H9 (cell line): ENCODE measurements at regions not wholly inside any gene's neighbourhood (a gene's known extent, or its start where the extent isn't known, plus 50 kb on each side); places are given as distances from the start of the nearest gene placed in this dataset.

ENCODE experiments used
- DNase-seq: peaks from one replicate; pipeline ENCODE4 v3.0.0-alpha.2; 2017
- H2AFZ ChIP-seq: one replicate; pipeline ENCODE4 v1.6.1; 2013; ENCODE audit warnings: mild to moderate bottlenecking, low read length, control low read depth, moderate library complexity
- H2AK5ac ChIP-seq: 2 replicates; pipeline ENCODE4 v1.6.1; 2013; ENCODE audit warnings: low read length, control low read depth, mixed read lengths; ENCODE audit not compliant: insufficient read length
- H2BK120ac ChIP-seq: one replicate; pipeline ENCODE4 v1.6.1; 2013; ENCODE audit warnings: low read depth, mild to moderate bottlenecking, low read length, control low read depth, inconsistent platforms; ENCODE audit not compliant: poor library complexity, severe bottlenecking
- H2BK12ac ChIP-seq: 2 replicates; pipeline ENCODE4 v1.6.1; 2013; ENCODE audit warnings: low read length, control low read depth, mixed read lengths, low read depth; ENCODE audit not compliant: insufficient read length
- H2BK15ac ChIP-seq: 2 replicates; pipeline ENCODE4 v1.6.1; 2013; ENCODE audit warnings: low read depth, low read length, control low read depth
- H2BK20ac ChIP-seq: one replicate; pipeline ENCODE4 v1.6.1; 2013; ENCODE audit warnings: low read depth, mild to moderate bottlenecking, low read length, control low read depth, inconsistent platforms; ENCODE audit not compliant: poor library complexity, severe bottlenecking
- H2BK5ac ChIP-seq: 2 replicates; pipeline ENCODE4 v1.6.1; 2013; ENCODE audit warnings: low read length, control low read depth, mixed read lengths; ENCODE audit not compliant: insufficient read length
- H3K14ac ChIP-seq: 2 replicates; pipeline ENCODE4 v1.6.1; 2013; ENCODE audit warnings: low read length, control low read depth; ENCODE audit not compliant: insufficient read depth
- H3K18ac ChIP-seq: 2 replicates; pipeline ENCODE4 v1.6.1; 2013; ENCODE audit warnings: low read depth, mild to moderate bottlenecking, mixed read lengths, low read length, control low read depth; ENCODE audit not compliant: insufficient read length
- H3K23ac ChIP-seq: 2 replicates; pipeline ENCODE4 v1.6.1; 2013; ENCODE audit warnings: low read length, control low read depth, mixed read lengths, low read depth; ENCODE audit not compliant: insufficient read length
- H3K23me2 ChIP-seq: 2 replicates; pipeline ENCODE4 v1.6.1; 2013; ENCODE audit warnings: low read depth, mild to moderate bottlenecking, mixed read lengths, low read length, control low read depth; ENCODE audit not compliant: insufficient read length, poor library complexity, severe bottlenecking
- H3K27ac ChIP-seq: 2 replicates; pipeline ENCODE4 v1.5.1; 2013; ENCODE audit warnings: low read length, control low read depth, mixed read lengths, low read depth; ENCODE audit not compliant: insufficient read length
- H3K27me3 ChIP-seq: 2 replicates; pipeline ENCODE4 v1.6.1; 2013; ENCODE audit warnings: low read length, control low read depth, inconsistent platforms; ENCODE audit not compliant: insufficient read depth
- H3K4ac ChIP-seq: 2 replicates; pipeline ENCODE4 v1.6.1; 2013; ENCODE audit warnings: low read depth, mild to moderate bottlenecking, control low read depth, inconsistent platforms, low read length, moderate library complexity
- H3K4me1 ChIP-seq: 2 replicates; pipeline ENCODE4 v1.6.1; 2013; ENCODE audit warnings: low read length, control low read depth, inconsistent platforms; ENCODE audit not compliant: insufficient read depth
- H3K4me2 ChIP-seq: 2 replicates; pipeline ENCODE4 v1.6.1; 2013; ENCODE audit warnings: low read length, control low read depth, mixed read lengths; ENCODE audit not compliant: insufficient read length, insufficient read depth
- H3K56ac ChIP-seq: 2 replicates; pipeline ENCODE4 v1.6.1; 2013; ENCODE audit warnings: low read depth, mild to moderate bottlenecking, mixed read lengths, low read length, control low read depth; ENCODE audit not compliant: insufficient read length
- H3K79me1 ChIP-seq: 2 replicates; pipeline ENCODE4 v1.6.1; 2013; ENCODE audit warnings: low read depth, mild to moderate bottlenecking, moderate library complexity, low read length, control low read depth, inconsistent platforms; ENCODE audit not compliant: insufficient read depth, poor library complexity, severe bottlenecking
- H3K79me2 ChIP-seq: 2 replicates; pipeline ENCODE4 v1.6.1; 2013; ENCODE audit warnings: low read length, control low read depth, inconsistent platforms; ENCODE audit not compliant: insufficient read depth
- H3K9ac ChIP-seq: 2 replicates; pipeline ENCODE4 v1.6.1; 2013; ENCODE audit warnings: low read length, control low read depth, mixed read lengths; ENCODE audit not compliant: insufficient read length; ENCODE audit errors: extremely low read depth
- H3K9me3 ChIP-seq: one replicate; pipeline ENCODE4 v1.6.1; 2013; ENCODE audit warnings: low read depth, low read length, inconsistent platforms; ENCODE audit not compliant: control insufficient read depth
- H3T11ph ChIP-seq: one replicate; pipeline ENCODE4 v1.6.1; 2013; ENCODE audit warnings: mild to moderate bottlenecking, low read length, control low read depth, inconsistent platforms
- H4K20me1 ChIP-seq: one replicate; pipeline ENCODE4 v1.6.1; 2013; ENCODE audit not compliant: control insufficient read depth, insufficient read length, insufficient read depth
- H4K5ac ChIP-seq: 2 replicates; pipeline ENCODE4 v1.6.1; 2013; ENCODE audit warnings: low read depth, mild to moderate bottlenecking, mixed read lengths, low read length, control low read depth; ENCODE audit not compliant: insufficient read length
- H4K8ac ChIP-seq: replicated peaks from 2 replicates; pipeline ENCODE4 v1.6.1; 2013; ENCODE audit warnings: low read length, control low read depth, mixed read lengths, low read depth; ENCODE audit not compliant: insufficient read length
- H4K91ac ChIP-seq: 2 replicates; pipeline ENCODE4 v1.6.1; 2013; ENCODE audit warnings: low read depth, mild to moderate bottlenecking, moderate library complexity, mixed read lengths, low read length, control low read depth; ENCODE audit not compliant: insufficient read length
- H3K27ac Mint-ChIP-seq, 3 experiments: 2 replicates in 2 of 3; 3 replicates in 1 of 3; pipeline ENCODE4 v1.8.0; 2020 to 2021; ENCODE audit warnings: mixed read lengths in 3 of 3, mild to moderate bottlenecking in 1 of 3, moderate library complexity in 1 of 3
- H3K27me3 Mint-ChIP-seq: 2 replicates; pipeline ENCODE4 v1.8.0; 2021; ENCODE audit warnings: low read depth, mild to moderate bottlenecking, moderate library complexity, mixed read lengths
- H3K36me3 Mint-ChIP-seq, 3 experiments: 2 replicates in 2 of 3; 3 replicates in 1 of 3; pipeline ENCODE4 v1.8.0; 2020 to 2021; ENCODE audit warnings: low read depth in 3 of 3, mixed read lengths in 3 of 3; ENCODE audit not compliant: insufficient read depth in 1 of 3
- H3K4me1 Mint-ChIP-seq, 2 experiments: 2 replicates each; pipeline ENCODE4 v1.8.0; 2020; ENCODE audit warnings: mixed read lengths in 2 of 2
- H3K4me3 Mint-ChIP-seq, 2 experiments: 2 replicates in 1 of 2; 3 replicates in 1 of 2; pipeline ENCODE4 v1.8.0; 2020 to 2021; ENCODE audit warnings: mild to moderate bottlenecking in 2 of 2, mixed read lengths in 2 of 2, moderate library complexity in 1 of 2
- H3K9me3 Mint-ChIP-seq, 2 experiments: 2 replicates in 1 of 2; 3 replicates in 1 of 2; pipeline ENCODE4 v1.8.0; 2020; ENCODE audit warnings: mild to moderate bottlenecking in 2 of 2, mixed read lengths in 2 of 2, moderate library complexity in 1 of 2
- WGBS: extraction: QIAGEN DNeasy Blood & Tissue Kit; methylation state at CpG from one replicate; pipeline ENCODE4 v1.1.7; 2013; ENCODE audit warnings: missing lambda C conversion rate, low lambda C conversion rate, mixed read lengths; ENCODE audit not compliant: insufficient read length; ENCODE audit errors: extremely low coverage; 5-methylcytosine and 5-hydroxymethylcytosine counted together
- TF ChIP-seq, protein P1 (sequence below): fragments of 200-600 bp; sonication (generic); conservative IDR thresholded peaks from 3 replicates; pipeline ENCODE4 v1.8.0; 2021; ENCODE audit warnings: antibody characterized with exemption, mild to moderate bottlenecking

DNA sequence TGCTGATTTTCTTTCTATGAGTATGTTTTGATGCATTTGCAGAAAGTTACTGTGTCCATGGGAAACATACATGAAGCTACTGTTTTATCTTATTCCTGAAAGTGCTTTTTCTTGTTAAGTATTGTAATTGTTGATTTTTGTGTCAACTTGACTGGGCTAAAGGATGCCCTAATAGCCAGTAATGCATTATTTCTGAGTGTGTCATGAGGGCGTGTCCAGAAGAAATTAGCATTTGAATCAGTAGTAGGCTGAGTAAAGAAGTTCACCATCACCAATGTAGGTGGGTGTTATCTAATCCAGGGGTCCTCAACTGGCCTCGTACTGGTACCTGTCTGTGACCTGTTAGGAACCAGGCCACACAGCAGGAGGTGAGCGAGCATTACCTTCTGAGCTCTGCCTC lies 760.2 kb downstream of the PLA2G4A start:
- no peak overlapping the region for H4K91ac ChIP-seq
- H2BK12ac ChIP-seq: no peak overlapping the region
- no peak overlapping the region for H4K5ac ChIP-seq
- no peak overlapping the region for H3K4me2 ChIP-seq
- H3K79me2 ChIP-seq: no peaks in the 10 kb centered on the region
- Mint-ChIP-seq H3K27ac (no peak overlapping the region), H3K9me3 (no peaks in the 10 kb centered on the region), H3K4me3 (no peak overlapping the region), H3K27me3 (no peaks in the 10 kb centered on the region), H3K4me1 (peaks cover 3 to 4% of the 10 kb centered on the region in 2 experiments; a peak in 3 of 4 replicates), H3K36me3 (peaks cover 0 to 1% (median 0%) of the 10 kb centered on the region in 3 experiments; a peak in 1 of 7 replicates)
- H4K20me1 ChIP-seq: no peaks in the 10 kb centered on the region
- H3K23me2 ChIP-seq: no peaks in the 10 kb centered on the region
- H2BK5ac ChIP-seq: no peak overlapping the region
- no peak overlapping the region for H3K18ac ChIP-seq
- H3K9ac ChIP-seq: no peak overlapping the region
- H2BK20ac ChIP-seq: no peak overlapping the region
- no peak overlapping the region for H4K8ac ChIP-seq
- H3K27me3 ChIP-seq: no peaks in the 10 kb centered on the region
- no peak overlapping the region for H2AK5ac ChIP-seq
- DNase-seq: no peak
- H2BK120ac ChIP-seq: no peak overlapping the region
- no peak overlapping the region for H3K4ac ChIP-seq
- no peaks in the 10 kb centered on the region for H3K4me1 ChIP-seq
- no peak overlapping the region for H3K27ac ChIP-seq
- TF ChIP-seq, protein P1, sequence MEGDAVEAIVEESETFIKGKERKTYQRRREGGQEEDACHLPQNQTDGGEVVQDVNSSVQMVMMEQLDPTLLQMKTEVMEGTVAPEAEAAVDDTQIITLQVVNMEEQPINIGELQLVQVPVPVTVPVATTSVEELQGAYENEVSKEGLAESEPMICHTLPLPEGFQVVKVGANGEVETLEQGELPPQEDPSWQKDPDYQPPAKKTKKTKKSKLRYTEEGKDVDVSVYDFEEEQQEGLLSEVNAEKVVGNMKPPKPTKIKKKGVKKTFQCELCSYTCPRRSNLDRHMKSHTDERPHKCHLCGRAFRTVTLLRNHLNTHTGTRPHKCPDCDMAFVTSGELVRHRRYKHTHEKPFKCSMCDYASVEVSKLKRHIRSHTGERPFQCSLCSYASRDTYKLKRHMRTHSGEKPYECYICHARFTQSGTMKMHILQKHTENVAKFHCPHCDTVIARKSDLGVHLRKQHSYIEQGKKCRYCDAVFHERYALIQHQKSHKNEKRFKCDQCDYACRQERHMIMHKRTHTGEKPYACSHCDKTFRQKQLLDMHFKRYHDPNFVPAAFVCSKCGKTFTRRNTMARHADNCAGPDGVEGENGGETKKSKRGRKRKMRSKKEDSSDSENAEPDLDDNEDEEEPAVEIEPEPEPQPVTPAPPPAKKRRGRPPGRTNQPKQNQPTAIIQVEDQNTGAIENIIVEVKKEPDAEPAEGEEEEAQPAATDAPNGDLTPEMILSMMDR: no peak
- no peak overlapping the region for H3K56ac ChIP-seq
- H3T11ph ChIP-seq: no peak overlapping the region
- no CpG with 5 or more reads among the region's 3 CpGs for WGBS
- H3K9me3 ChIP-seq: no peaks in the 10 kb centered on the region
- H3K79me1 ChIP-seq: no peaks in the 10 kb centered on the region
- H3K23ac ChIP-seq: no peak overlapping the region
- H2BK15ac ChIP-seq: no peak overlapping the region
- no peak overlapping the region for H2AFZ ChIP-seq
- no peak overlapping the region for H3K14ac ChIP-seq
